Panc1 (cell line): ENCODE measurements at regions not wholly inside any gene's neighbourhood (a gene's known extent, or its start where the extent isn't known, plus 50 kb on each side); places are given as distances from the start of the nearest gene placed in this dataset.

Experiments
- ATAC-seq: fragments of 200-7000 bp; cut with Tn5 transposase; 2 replicates; pipeline ENCODE4 v1.9.1; 2020; ENCODE audit warnings: mild to moderate bottlenecking, moderate library complexity
- BruUV-seq: library from RNA; stranded (reverse); fragments of 400-500 nt; replicated peaks from 2 replicates; lab custom pipeline; 2021; lab: Mats Ljungman, UMichigan
- CTCF ChIA-PET: fragments of 300-600 bp; sonication (Branson Sonifier 250); formaldehyde crosslinking; loops from one replicate; lab custom pipeline; 2022; ENCODE audit warnings: antibody characterized with exemption; lab: Charles Lee
- POLR2A ChIA-PET: fragments of 300-600 bp; sonication (Branson Sonifier 250); formaldehyde crosslinking; loops from one replicate; lab custom pipeline; 2022; ENCODE audit warnings: antibody characterized with exemption; lab: Charles Lee
- DNase-seq: peaks from one replicate; pipeline ENCODE4 v3.0.0-alpha.2; 2010; ENCODE audit warnings: low read depth, low spot score
- H3K27ac ChIP-seq: 2 replicates; pipeline ENCODE4 v1.5.1; 2011; ENCODE audit warnings: mild to moderate bottlenecking, low read length, inconsistent platforms
- H3K27me3 ChIP-seq: fragments of 200-500 bp; sonication (Bioruptor generic); 2 replicates; pipeline ENCODE4 v1.6.0; 2014; ENCODE audit warnings: low read length, inconsistent platforms; ENCODE audit not compliant: control insufficient read depth, insufficient read depth
- H3K36me3 ChIP-seq: fragments of 200-500 bp; sonication (Bioruptor generic); 2 replicates; pipeline ENCODE4 v1.5.1; 2014; ENCODE audit warnings: inconsistent platforms, mild to moderate bottlenecking, low read length, moderate library complexity; ENCODE audit not compliant: control insufficient read depth, insufficient read depth
- H3K4me1 ChIP-seq: 2 replicates; pipeline ENCODE4 v1.5.1; 2011; ENCODE audit warnings: inconsistent platforms, mild to moderate bottlenecking, low read length, moderate library complexity; ENCODE audit not compliant: control insufficient read depth, insufficient read depth
- H3K4me3 ChIP-seq, 2 experiments: 2 replicates each; pipeline ENCODE4 v1.5.1; 2011 to 2012; ENCODE audit warnings: low read depth in 2 of 2, low read length in 2 of 2, mild to moderate bottlenecking in 2 of 2, inconsistent platforms in 1 of 2, moderate library complexity in 1 of 2
- H3K9me3 ChIP-seq: fragments of 200-500 bp; sonication (Bioruptor generic); 2 replicates; pipeline ENCODE4 v1.5.1; 2014; ENCODE audit warnings: low read depth, mild to moderate bottlenecking, inconsistent platforms, low read length, moderate library complexity; ENCODE audit not compliant: control insufficient read depth, insufficient read depth
- POLR2AphosphoS5 ChIP-seq: IDR thresholded peaks from 2 replicates; pipeline ENCODE4 v1.6.1; 2012; ENCODE audit warnings: mild to moderate bottlenecking, low read depth, low read length, moderate library complexity
- SIN3A ChIP-seq: IDR thresholded peaks from 2 replicates; pipeline ENCODE4 v1.6.1; 2012; ENCODE audit warnings: low read depth, mild to moderate bottlenecking, low read length, moderate library complexity, borderline replicate concordance; ENCODE audit not compliant: insufficient read depth
- TCF7L2 ChIP-seq: IDR thresholded peaks from 2 replicates; pipeline ENCODE4 v1.6.1; 2011; ENCODE audit warnings: mild to moderate bottlenecking, low read depth, low read length, inconsistent platforms
- in situ Hi-C: cut with HindIII; loops from 2 replicates; pipeline ENCODE4 v1.10.0; 2016; ENCODE audit warnings: low sequenced_read_pairs, low pct_unique_long_range_greater_than_20kb
- intact Hi-C: fragments of 100-400 bp; cut with micrococcal nuclease; formaldehyde crosslinking; loops from one replicate; pipeline ENCODE4 v1.10.0; 2022; ENCODE audit not compliant: unreplicated experiment
- TF ChIP-seq, protein P1 (sequence below): fragments of 450-650 bp; IDR thresholded peaks from 2 replicates; pipeline ENCODE4 v1.5.1; 2017; ENCODE audit warnings: mild to moderate bottlenecking
- TF ChIP-seq, protein P2 (sequence below), 2 experiments: IDR thresholded peaks; 2 replicates each; pipeline ENCODE4 v1.6.1; 2011 to 2012; ENCODE audit warnings: low read depth in 2 of 2, control low read depth in 1 of 2, low read length in 1 of 2, mild to moderate bottlenecking in 1 of 2, moderate library complexity in 1 of 2; ENCODE audit not compliant: insufficient read depth in 1 of 2

GRCh38 chr14:76943072-76943471 is 85.4 kb downstream of the IRF2BPL start:
- H3K27me3 ChIP-seq, result no peaks in the 10 kb centered on the region
- TF ChIP-seq, protein P1, sequence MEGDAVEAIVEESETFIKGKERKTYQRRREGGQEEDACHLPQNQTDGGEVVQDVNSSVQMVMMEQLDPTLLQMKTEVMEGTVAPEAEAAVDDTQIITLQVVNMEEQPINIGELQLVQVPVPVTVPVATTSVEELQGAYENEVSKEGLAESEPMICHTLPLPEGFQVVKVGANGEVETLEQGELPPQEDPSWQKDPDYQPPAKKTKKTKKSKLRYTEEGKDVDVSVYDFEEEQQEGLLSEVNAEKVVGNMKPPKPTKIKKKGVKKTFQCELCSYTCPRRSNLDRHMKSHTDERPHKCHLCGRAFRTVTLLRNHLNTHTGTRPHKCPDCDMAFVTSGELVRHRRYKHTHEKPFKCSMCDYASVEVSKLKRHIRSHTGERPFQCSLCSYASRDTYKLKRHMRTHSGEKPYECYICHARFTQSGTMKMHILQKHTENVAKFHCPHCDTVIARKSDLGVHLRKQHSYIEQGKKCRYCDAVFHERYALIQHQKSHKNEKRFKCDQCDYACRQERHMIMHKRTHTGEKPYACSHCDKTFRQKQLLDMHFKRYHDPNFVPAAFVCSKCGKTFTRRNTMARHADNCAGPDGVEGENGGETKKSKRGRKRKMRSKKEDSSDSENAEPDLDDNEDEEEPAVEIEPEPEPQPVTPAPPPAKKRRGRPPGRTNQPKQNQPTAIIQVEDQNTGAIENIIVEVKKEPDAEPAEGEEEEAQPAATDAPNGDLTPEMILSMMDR, result no peak
- TF ChIP-seq POLR2AphosphoS5 (no peak), SIN3A (no peak), TCF7L2 (no peak)
- TF ChIP-seq, protein P2, sequence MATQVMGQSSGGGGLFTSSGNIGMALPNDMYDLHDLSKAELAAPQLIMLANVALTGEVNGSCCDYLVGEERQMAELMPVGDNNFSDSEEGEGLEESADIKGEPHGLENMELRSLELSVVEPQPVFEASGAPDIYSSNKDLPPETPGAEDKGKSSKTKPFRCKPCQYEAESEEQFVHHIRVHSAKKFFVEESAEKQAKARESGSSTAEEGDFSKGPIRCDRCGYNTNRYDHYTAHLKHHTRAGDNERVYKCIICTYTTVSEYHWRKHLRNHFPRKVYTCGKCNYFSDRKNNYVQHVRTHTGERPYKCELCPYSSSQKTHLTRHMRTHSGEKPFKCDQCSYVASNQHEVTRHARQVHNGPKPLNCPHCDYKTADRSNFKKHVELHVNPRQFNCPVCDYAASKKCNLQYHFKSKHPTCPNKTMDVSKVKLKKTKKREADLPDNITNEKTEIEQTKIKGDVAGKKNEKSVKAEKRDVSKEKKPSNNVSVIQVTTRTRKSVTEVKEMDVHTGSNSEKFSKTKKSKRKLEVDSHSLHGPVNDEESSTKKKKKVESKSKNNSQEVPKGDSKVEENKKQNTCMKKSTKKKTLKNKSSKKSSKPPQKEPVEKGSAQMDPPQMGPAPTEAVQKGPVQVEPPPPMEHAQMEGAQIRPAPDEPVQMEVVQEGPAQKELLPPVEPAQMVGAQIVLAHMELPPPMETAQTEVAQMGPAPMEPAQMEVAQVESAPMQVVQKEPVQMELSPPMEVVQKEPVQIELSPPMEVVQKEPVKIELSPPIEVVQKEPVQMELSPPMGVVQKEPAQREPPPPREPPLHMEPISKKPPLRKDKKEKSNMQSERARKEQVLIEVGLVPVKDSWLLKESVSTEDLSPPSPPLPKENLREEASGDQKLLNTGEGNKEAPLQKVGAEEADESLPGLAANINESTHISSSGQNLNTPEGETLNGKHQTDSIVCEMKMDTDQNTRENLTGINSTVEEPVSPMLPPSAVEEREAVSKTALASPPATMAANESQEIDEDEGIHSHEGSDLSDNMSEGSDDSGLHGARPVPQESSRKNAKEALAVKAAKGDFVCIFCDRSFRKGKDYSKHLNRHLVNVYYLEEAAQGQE (IDR thresholded peaks at IDR 0.05; ENCODE audit: insufficient read depth in 1 of 2, low read depth in 2 of 2, low read length in 1 of 2), result no peak
- H3K36me3 ChIP-seq, result no peaks in the 10 kb centered on the region
- BruUV-seq, result no TSS peak
- CTCF ChIA-PET, result no interaction called here
- H3K4me1 ChIP-seq, result peaks cover 14% of the 10 kb centered on the region
- in situ Hi-C loops, result no loop called here
- DNase-seq, result no peak
- H3K4me3 ChIP-seq, result no peak overlapping the region
- intact Hi-C loops, result no loop called here
- no peak for ATAC-seq
- POLR2A ChIA-PET, result interaction anchor here (0.9 kb wide), 2 partner anchors 19 to 28 kb away, joined by 4 to 5 read pairs; no protein-coding TSS in a partner anchor
- no peaks in the 10 kb centered on the region for H3K9me3 ChIP-seq
- H3K27ac ChIP-seq, result peak overlapping the region; percentile 65; the same call in 1 of the 2 replicates

DNA sequence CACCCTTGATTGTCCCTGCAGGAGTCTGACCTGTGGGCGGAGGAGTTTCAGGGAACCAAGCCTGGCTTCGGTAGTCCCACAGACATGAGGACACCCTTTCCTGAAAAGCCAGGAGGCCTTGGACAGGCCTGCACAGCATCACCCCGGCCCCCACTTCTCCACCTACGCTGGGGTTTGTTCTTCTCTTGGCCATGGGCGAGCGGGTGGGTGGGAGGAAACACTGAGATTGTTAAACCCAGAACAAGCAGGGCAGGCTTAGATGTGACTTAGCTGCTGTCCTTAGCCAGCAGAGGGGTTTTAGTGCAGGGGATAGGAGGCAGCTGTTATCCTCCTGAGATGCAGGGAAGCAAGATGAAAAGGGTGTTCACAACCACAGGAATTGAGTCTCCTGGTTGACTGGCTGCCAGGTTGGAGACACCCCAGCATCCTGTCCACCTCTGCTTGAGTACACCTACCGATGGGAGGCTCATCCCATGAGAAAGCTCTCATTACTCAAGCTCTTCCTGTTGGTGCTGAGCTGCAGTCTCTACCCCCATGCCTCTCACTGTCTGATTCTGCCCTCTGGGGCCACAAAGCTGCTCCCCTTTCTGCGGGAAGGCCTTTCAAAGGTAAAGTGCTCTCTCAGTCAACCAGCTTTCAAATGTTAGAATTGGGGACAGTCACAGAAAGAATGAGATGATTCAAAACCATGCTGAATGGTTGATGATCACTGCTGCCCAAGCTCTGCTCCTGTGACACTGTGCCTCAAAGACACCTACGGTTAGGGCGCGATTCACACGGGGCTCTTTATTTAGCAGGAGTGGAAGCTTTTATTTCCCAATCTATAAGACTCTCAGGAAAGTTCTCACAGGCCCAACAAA is 86.3 kb downstream of the IRF2BPL start:
- CTCF ChIA-PET, result interaction anchor here (0.7 kb wide), 1 partner anchor 129 kb away, joined by 3 read pairs; no protein-coding TSS in a partner anchor
- no peaks in the 10 kb centered on the region for H3K36me3 ChIP-seq
- TF ChIP-seq, protein P1, result no peak
- no peak for TF ChIP-seq TCF7L2
- TF ChIP-seq, protein P2 (IDR thresholded peaks at IDR 0.05; ENCODE audit: insufficient read depth in 1 of 2, low read depth in 2 of 2, low read length in 1 of 2), result no peak
- TF ChIP-seq POLR2AphosphoS5, result no peak
- TF ChIP-seq SIN3A, result no peak
- no TSS peak for BruUV-seq
- no peak overlapping the region for H3K4me3 ChIP-seq
- no peaks in the 10 kb centered on the region for H3K27me3 ChIP-seq
- in situ Hi-C loops (no loop called here), intact Hi-C loops (no loop called here)
- POLR2A ChIA-PET, result interaction anchor here (0.5 to 0.9 kb wide), 2 partner anchors 15 to 20 kb away, joined by 3 to 5 read pairs; no protein-coding TSS in a partner anchor
- no peak for DNase-seq
- H3K9me3 ChIP-seq, result no peaks in the 10 kb centered on the region
- H3K27ac ChIP-seq, result peak overlapping the region; percentile 72
- peak; percentile 49; the same call in 1 of the 2 replicates for ATAC-seq
- peaks cover 7% of the 10 kb centered on the region for H3K4me1 ChIP-seq
